IMR-90 (cell line): ENCODE measurements at regions not wholly inside any gene's neighbourhood (a gene's known extent, or its start where the extent isn't known, plus 50 kb on each side); places are given as distances from the start of the nearest gene placed in this dataset.

Source experiments
- ATAC-seq: fragments of 200-7000 bp; cut with Tn5 transposase; 2 replicates; pipeline ENCODE4 v1.9.1; 2020; ENCODE audit warnings: low read depth, mild to moderate bottlenecking, moderate library complexity
- BruUV-seq: library from RNA; stranded (reverse); fragments of 400-500 nt; replicated peaks from 2 replicates; lab custom pipeline; 2021; lab: Mats Ljungman, UMichigan
- CTCF ChIA-PET: fragments of 300-600 bp; formaldehyde crosslinking; extraction: SDS; loops from one replicate; lab custom pipeline; 2021; ENCODE audit warnings: antibody characterized with exemption; lab: Yijun Ruan, JAX
- POLR2A ChIA-PET: fragments of 300-600 bp; sonication (Branson Sonifier 250); formaldehyde crosslinking; loops from one replicate; lab custom pipeline; 2022; ENCODE audit warnings: antibody characterized with exemption; ENCODE audit not compliant: unreplicated experiment; lab: Charles Lee
- DNase-seq: peaks from one replicate; pipeline ENCODE4 v3.0.0; 2013
- H2AFZ ChIP-seq: replicated peaks from 2 replicates; pipeline ENCODE3; 2013; ENCODE audit warnings: low read length, mild to moderate bottlenecking; ENCODE audit not compliant: poor library complexity
- H2AK5ac ChIP-seq: 2 replicates; pipeline ENCODE4 v1.6.1; 2013; ENCODE audit warnings: low read depth, low read length, inconsistent platforms
- H2AK9ac ChIP-seq: replicated peaks from 2 replicates; pipeline ENCODE3; 2013; ENCODE audit warnings: mild to moderate bottlenecking, low read depth, low read length, moderate library complexity; ENCODE audit not compliant: poor library complexity
- H2BK120ac ChIP-seq: 2 replicates; pipeline ENCODE4 v1.6.1; 2013; ENCODE audit warnings: low read depth, low read length, inconsistent platforms
- H2BK15ac ChIP-seq: 3 replicates; pipeline ENCODE4 v1.6.1; 2013; ENCODE audit warnings: low read depth, low read length, inconsistent platforms
- H2BK20ac ChIP-seq: 2 replicates; pipeline ENCODE4 v1.6.1; 2013; ENCODE audit warnings: low read depth, mild to moderate bottlenecking, inconsistent platforms, low read length, moderate library complexity
- H2BK5ac ChIP-seq: 2 replicates; pipeline ENCODE4 v1.6.1; 2013; ENCODE audit warnings: mild to moderate bottlenecking, low read depth, low read length, inconsistent platforms; ENCODE audit not compliant: poor library complexity, severe bottlenecking
- H3K14ac ChIP-seq: replicated peaks from 2 replicates; pipeline ENCODE4 v1.6.1; 2013; ENCODE audit warnings: low read depth, low read length, inconsistent platforms
- H3K18ac ChIP-seq: 2 replicates; pipeline ENCODE4 v1.6.1; 2013; ENCODE audit warnings: low read depth, low read length, control low read depth
- H3K23ac ChIP-seq: 2 replicates; pipeline ENCODE4 v1.6.1; 2013; ENCODE audit warnings: low read depth, low read length, inconsistent platforms
- H3K27ac ChIP-seq: 2 replicates; pipeline ENCODE4 v1.5.1; 2013; ENCODE audit warnings: mild to moderate bottlenecking, control low read depth, low read length; ENCODE audit not compliant: insufficient read depth
- H3K27me3 ChIP-seq: 2 replicates; pipeline ENCODE4 v1.6.1; 2013; ENCODE audit warnings: low read length; ENCODE audit not compliant: control insufficient read depth, insufficient read depth
- H3K36me3 ChIP-seq: 2 replicates; pipeline ENCODE4 v1.6.1; 2013; ENCODE audit warnings: low read length, mixed read lengths; ENCODE audit not compliant: control insufficient read depth, insufficient read depth
- H3K4ac ChIP-seq: 2 replicates; pipeline ENCODE4 v1.6.1; 2013; ENCODE audit warnings: low read depth, low read length, inconsistent platforms
- H3K4me1 ChIP-seq: 2 replicates; pipeline ENCODE4 v1.6.1; 2013; ENCODE audit warnings: low read length, mixed read lengths; ENCODE audit not compliant: control insufficient read depth, insufficient read depth
- H3K4me2 ChIP-seq: 2 replicates; pipeline ENCODE4 v1.6.1; 2013; ENCODE audit warnings: low read depth, mild to moderate bottlenecking, control low read depth, low read length, moderate library complexity
- H3K4me3 ChIP-seq: 2 replicates; pipeline ENCODE4 v1.5.1; 2013; ENCODE audit warnings: low read depth, mild to moderate bottlenecking, control low read depth, low read length, moderate library complexity; ENCODE audit not compliant: insufficient read depth
- H3K56ac ChIP-seq: 2 replicates; pipeline ENCODE4 v1.6.1; 2013; ENCODE audit warnings: low read length, inconsistent platforms; ENCODE audit not compliant: insufficient read depth; ENCODE audit errors: extremely low read depth
- H3K79me1 ChIP-seq, 2 experiments: 2 replicates each; pipeline ENCODE4 v1.6.1; 2013; ENCODE audit warnings: low read length in 2 of 2, inconsistent platforms in 1 of 2, low read depth in 1 of 2
- H3K9ac ChIP-seq: 2 replicates; pipeline ENCODE4 v1.6.1; 2013; ENCODE audit warnings: low read depth, low read length, control low read depth
- H3K9me1 ChIP-seq: 2 replicates; pipeline ENCODE4 v1.6.1; 2013; ENCODE audit warnings: low read length, inconsistent platforms; ENCODE audit not compliant: insufficient read depth
- H3K9me3 ChIP-seq: 2 replicates; pipeline ENCODE4 v1.6.1; 2013; ENCODE audit warnings: low read length; ENCODE audit not compliant: control insufficient read depth, insufficient read depth
- H4K20me1 ChIP-seq: 2 replicates; pipeline ENCODE4 v1.6.1; 2013; ENCODE audit warnings: low read length, inconsistent platforms; ENCODE audit not compliant: insufficient read depth
- H4K5ac ChIP-seq: 2 replicates; pipeline ENCODE4 v1.6.1; 2013; ENCODE audit warnings: mild to moderate bottlenecking, low read depth, low read length, control low read depth
- H4K8ac ChIP-seq, 2 experiments: 2 replicates each; pipeline ENCODE4 v1.6.1; 2013; ENCODE audit warnings: low read depth in 2 of 2, low read length in 2 of 2, control low read depth in 1 of 2, inconsistent platforms in 1 of 2
- H4K91ac ChIP-seq: 2 replicates; pipeline ENCODE4 v1.6.1; 2013; ENCODE audit warnings: low read depth, low read length, inconsistent platforms; ENCODE audit not compliant: insufficient read depth
- BHLHE40 ChIP-seq: fragments of 150-350 bp; IDR thresholded peaks from 2 replicates; pipeline ENCODE4 v1.6.1; 2016; ENCODE audit warnings: mild to moderate bottlenecking, low read depth, low read length
- FOS ChIP-seq: fragments of 150-350 bp; IDR thresholded peaks from 2 replicates; pipeline ENCODE4 v1.6.1; 2016; ENCODE audit warnings: low read depth, low read length
- MAFK ChIP-seq: IDR thresholded peaks from 2 replicates; pipeline ENCODE4 v1.6.1; 2012; ENCODE audit warnings: low read depth, low read length, improper control_type of control experiment
- MAZ ChIP-seq: IDR thresholded peaks from 2 replicates; pipeline ENCODE4 v1.6.1; 2012; ENCODE audit warnings: low read depth, mild to moderate bottlenecking, low read length, improper control_type of control experiment, moderate library complexity, borderline replicate concordance
- MXI1 ChIP-seq: IDR thresholded peaks from 2 replicates; pipeline ENCODE4 v1.6.1; 2012; ENCODE audit warnings: low read depth, mild to moderate bottlenecking, low read length, moderate library complexity, borderline replicate concordance
- POLR2A ChIP-seq: IDR thresholded peaks from 2 replicates; pipeline ENCODE4 v1.6.1; 2012; ENCODE audit warnings: mild to moderate bottlenecking, low read depth, low read length
- RAD21 ChIP-seq: IDR thresholded peaks from 2 replicates; pipeline ENCODE4 v1.6.1; 2012; ENCODE audit warnings: low read length, improper control_type of control experiment
- WGBS, 2 experiments: methylation state at CpG; one replicate each; pipeline versions ENCODE4 v1.1.5 to v1.1.7; 2013; ENCODE audit warnings: missing lambda C conversion rate in 2 of 2; ENCODE audit not compliant: insufficient read length in 1 of 2; ENCODE audit errors: extremely low coverage in 2 of 2; 5-methylcytosine and 5-hydroxymethylcytosine counted together
- dilution Hi-C: fragments of 300-500 bp; cut with HindIII; formaldehyde crosslinking; loops from one replicate; pipeline ENCODE4 v1.14.3; 2018; ENCODE audit warnings: low sequenced_read_pairs; ENCODE audit not compliant: unreplicated experiment
- in situ Hi-C: fragments of 300-500 bp; cut with MboI; formaldehyde crosslinking; loops from 3 replicates; pipeline ENCODE4 v1.14.3; 2019; ENCODE audit warnings: low sequenced_read_pairs, inconsistent platforms, mixed read lengths
- intact Hi-C: fragments of 100-400 bp; cut with micrococcal nuclease; formaldehyde crosslinking; loops from 2 replicates; pipeline ENCODE4 v1.10.0; 2022
- TF ChIP-seq, protein P1 (sequence below): conservative IDR thresholded peaks from 2 replicates; pipeline ENCODE4 v1.5.1; 2012; ENCODE audit warnings: mild to moderate bottlenecking, low read depth, low read length, improper control_type of control experiment
- TF ChIP-seq, protein P2 (sequence below): fragments of 150-350 bp; IDR thresholded peaks from 2 replicates; pipeline ENCODE4 v1.6.1; 2017; ENCODE audit warnings: mild to moderate bottlenecking, antibody characterized with exemption, low read length, low read depth
- TF ChIP-seq, protein P3 (sequence below): fragments of 150-350 bp; IDR thresholded peaks from 2 replicates; pipeline ENCODE4 v1.6.1; 2016; ENCODE audit warnings: low read depth, mild to moderate bottlenecking, low read length, moderate library complexity, borderline replicate concordance

DNA sequence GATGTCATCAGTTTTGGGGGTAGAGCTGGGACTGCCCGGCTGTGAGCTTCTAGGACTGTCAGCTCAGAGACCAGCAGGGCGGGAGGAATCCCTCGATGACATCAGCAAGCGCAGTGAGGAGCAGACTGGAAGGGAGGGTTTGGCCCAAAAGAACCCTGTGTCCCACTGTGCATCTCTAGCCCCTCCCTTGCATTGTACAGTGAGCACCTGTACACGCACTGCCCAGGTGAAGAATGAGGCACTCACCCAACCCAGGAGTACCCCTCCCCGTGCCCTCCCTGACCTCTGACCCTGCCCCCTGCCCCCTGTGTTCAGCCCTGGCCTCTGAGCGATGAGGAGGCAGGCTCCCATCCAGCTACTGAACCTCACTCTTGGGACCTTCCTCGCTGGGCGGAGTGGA lies 92.9 kb downstream of the HMX1 start:
- no peak overlapping the region for H3K23ac ChIP-seq
- no peak overlapping the region for H4K5ac ChIP-seq
- no peak overlapping the region for H3K18ac ChIP-seq
- no peak overlapping the region for H3K56ac ChIP-seq
- no peak overlapping the region for H2AK5ac ChIP-seq
- DNase-seq (no peak), ATAC-seq (no peak)
- no peak overlapping the region for H3K4ac ChIP-seq
- no peak overlapping the region for H3K9ac ChIP-seq
- TF ChIP-seq MAZ (no peak), MAFK (no peak), FOS (no peak), RAD21 (no peak), MXI1 (no peak), POLR2A (no peak), BHLHE40 (no peak)
- TF ChIP-seq, protein P1, sequence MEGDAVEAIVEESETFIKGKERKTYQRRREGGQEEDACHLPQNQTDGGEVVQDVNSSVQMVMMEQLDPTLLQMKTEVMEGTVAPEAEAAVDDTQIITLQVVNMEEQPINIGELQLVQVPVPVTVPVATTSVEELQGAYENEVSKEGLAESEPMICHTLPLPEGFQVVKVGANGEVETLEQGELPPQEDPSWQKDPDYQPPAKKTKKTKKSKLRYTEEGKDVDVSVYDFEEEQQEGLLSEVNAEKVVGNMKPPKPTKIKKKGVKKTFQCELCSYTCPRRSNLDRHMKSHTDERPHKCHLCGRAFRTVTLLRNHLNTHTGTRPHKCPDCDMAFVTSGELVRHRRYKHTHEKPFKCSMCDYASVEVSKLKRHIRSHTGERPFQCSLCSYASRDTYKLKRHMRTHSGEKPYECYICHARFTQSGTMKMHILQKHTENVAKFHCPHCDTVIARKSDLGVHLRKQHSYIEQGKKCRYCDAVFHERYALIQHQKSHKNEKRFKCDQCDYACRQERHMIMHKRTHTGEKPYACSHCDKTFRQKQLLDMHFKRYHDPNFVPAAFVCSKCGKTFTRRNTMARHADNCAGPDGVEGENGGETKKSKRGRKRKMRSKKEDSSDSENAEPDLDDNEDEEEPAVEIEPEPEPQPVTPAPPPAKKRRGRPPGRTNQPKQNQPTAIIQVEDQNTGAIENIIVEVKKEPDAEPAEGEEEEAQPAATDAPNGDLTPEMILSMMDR, result no peak
- TF ChIP-seq, protein P2, sequence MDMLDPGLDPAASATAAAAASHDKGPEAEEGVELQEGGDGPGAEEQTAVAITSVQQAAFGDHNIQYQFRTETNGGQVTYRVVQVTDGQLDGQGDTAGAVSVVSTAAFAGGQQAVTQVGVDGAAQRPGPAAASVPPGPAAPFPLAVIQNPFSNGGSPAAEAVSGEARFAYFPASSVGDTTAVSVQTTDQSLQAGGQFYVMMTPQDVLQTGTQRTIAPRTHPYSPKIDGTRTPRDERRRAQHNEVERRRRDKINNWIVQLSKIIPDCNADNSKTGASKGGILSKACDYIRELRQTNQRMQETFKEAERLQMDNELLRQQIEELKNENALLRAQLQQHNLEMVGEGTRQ, result no peak
- TF ChIP-seq, protein P3, sequence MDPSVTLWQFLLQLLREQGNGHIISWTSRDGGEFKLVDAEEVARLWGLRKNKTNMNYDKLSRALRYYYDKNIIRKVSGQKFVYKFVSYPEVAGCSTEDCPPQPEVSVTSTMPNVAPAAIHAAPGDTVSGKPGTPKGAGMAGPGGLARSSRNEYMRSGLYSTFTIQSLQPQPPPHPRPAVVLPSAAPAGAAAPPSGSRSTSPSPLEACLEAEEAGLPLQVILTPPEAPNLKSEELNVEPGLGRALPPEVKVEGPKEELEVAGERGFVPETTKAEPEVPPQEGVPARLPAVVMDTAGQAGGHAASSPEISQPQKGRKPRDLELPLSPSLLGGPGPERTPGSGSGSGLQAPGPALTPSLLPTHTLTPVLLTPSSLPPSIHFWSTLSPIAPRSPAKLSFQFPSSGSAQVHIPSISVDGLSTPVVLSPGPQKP, result no peak
- CTCF ChIA-PET, result no interaction called here
- H2BK20ac ChIP-seq, result no peak overlapping the region
- H3K9me3 ChIP-seq, result peaks cover 7% of the 10 kb centered on the region; the same call in 1 of the 2 replicates
- WGBS, 2 experiments, result no CpG with 5 or more reads among the region's 9 CpGs
- H3K79me1 ChIP-seq, result no peaks in the 10 kb centered on the region
- no TSS peak for BruUV-seq
- H2AK9ac ChIP-seq, result no peak overlapping the region
- no peak overlapping the region for H2BK5ac ChIP-seq
- H2BK120ac ChIP-seq, result no peak overlapping the region
- no peak overlapping the region for H3K4me2 ChIP-seq
- H4K91ac ChIP-seq, result no peak overlapping the region
- H3K27me3 ChIP-seq, result no peaks in the 10 kb centered on the region
- no peaks in the 10 kb centered on the region for H4K20me1 ChIP-seq
- dilution Hi-C loops, result no loop called here
- POLR2A ChIA-PET, result no interaction called here
- H3K14ac ChIP-seq, result no peak overlapping the region
- no peaks in the 10 kb centered on the region for H3K9me1 ChIP-seq
- in situ Hi-C loops, result no loop called here
- H3K36me3 ChIP-seq, result no peaks in the 10 kb centered on the region
- H3K4me3 ChIP-seq, result no peak overlapping the region
- H2AFZ ChIP-seq, result no peak overlapping the region
- intact Hi-C loops, result no loop called here
- no peaks in the 10 kb centered on the region for H3K4me1 ChIP-seq
- no peak overlapping the region for H4K8ac ChIP-seq
- H3K27ac ChIP-seq, result no peak overlapping the region
- no peak overlapping the region for H2BK15ac ChIP-seq
